Activated T-helper 2 cell treated with anti-CD3 and anti-CD28 coated beads, Interferon-gamma antibody, Interleukin-2, Interleukin-4, amounts not matched to agents 10 μg/mL and 5 μg/mL and 100 μg/mL, durations not matched to agents 14 hours and 24 hours and 36 hours (primary cell): ENCODE measurements at regions not wholly inside any gene's neighbourhood (a gene's known extent, or its start where the extent isn't known, plus 50 kb on each side); places are given as distances from the start of the nearest gene placed in this dataset.

Experiments
- DNase-seq: peaks from one replicate; pipeline ENCODE4 v3.0.0; 2021; ENCODE audit warnings: low spot score
- H3K27ac Mint-ChIP-seq: one replicate; pipeline ENCODE4 v1.8.0; 2021; ENCODE audit warnings: mixed read lengths
- H3K27me3 Mint-ChIP-seq: one replicate; pipeline ENCODE4 v1.8.0; 2021; ENCODE audit warnings: low read depth, mixed read lengths
- H3K36me3 Mint-ChIP-seq: one replicate; pipeline ENCODE4 v1.8.0; 2021; ENCODE audit warnings: low read depth, mixed read lengths
- H3K4me1 Mint-ChIP-seq: one replicate; pipeline ENCODE4 v1.8.0; 2021; ENCODE audit warnings: low read depth, mixed read lengths
- H3K4me3 Mint-ChIP-seq: one replicate; pipeline ENCODE4 v1.8.0; 2021; ENCODE audit warnings: low read depth, mild to moderate bottlenecking, moderate library complexity, mixed read lengths
- H3K9me3 Mint-ChIP-seq: one replicate; pipeline ENCODE4 v1.8.0; 2021; ENCODE audit warnings: mixed read lengths
- intact Hi-C: fragments of 100-400 bp; cut with micrococcal nuclease; formaldehyde crosslinking; loops from one replicate; pipeline ENCODE4 v1.15.1; 2023

- no peaks in the 10 kb centered on the region for H3K4me1 Mint-ChIP-seq
- H3K9me3 Mint-ChIP-seq = no peaks in the 10 kb centered on the region
- no peaks in the 10 kb centered on the region for H3K36me3 Mint-ChIP-seq
- no peak overlapping the region for H3K4me3 Mint-ChIP-seq
- intact Hi-C loops = loop anchor here (10.0 kb wide), 2 partner anchors 227 to 667 kb away; no protein-coding TSS in a partner anchor
- H3K27me3 Mint-ChIP-seq = peaks cover 9% of the 10 kb centered on the region
- no peak for DNase-seq
- H3K27ac Mint-ChIP-seq = no peak overlapping the region
These were observed 292.6 kb upstream of the DAB2 start for GRCh38 chr5:39717176-39717897.

GRCh38 chr5:39716532-39717028 lies 291.8 kb upstream of the DAB2 start:
- intact Hi-C loops = loop anchor here (1.0 to 10.0 kb wide), 3 partner anchors 228 to 972 kb away; no protein-coding TSS in a partner anchor
- peak; percentile 16 for DNase-seq
- no peaks in the 10 kb centered on the region for H3K9me3 Mint-ChIP-seq
- H3K36me3 Mint-ChIP-seq = no peaks in the 10 kb centered on the region
- H3K27me3 Mint-ChIP-seq = peaks cover 9% of the 10 kb centered on the region
- H3K4me3 Mint-ChIP-seq = no peak overlapping the region
- no peaks in the 10 kb centered on the region for H3K4me1 Mint-ChIP-seq
- H3K27ac Mint-ChIP-seq = no peak overlapping the region

- no peak for DNase-seq
- H3K4me1 Mint-ChIP-seq = no peaks in the 10 kb centered on the region
- no peak overlapping the region for H3K27ac Mint-ChIP-seq
- H3K27me3 Mint-ChIP-seq = peaks cover 10% of the 10 kb centered on the region
- H3K4me3 Mint-ChIP-seq = no peak overlapping the region
- no peaks in the 10 kb centered on the region for H3K9me3 Mint-ChIP-seq
- intact Hi-C loops = loop anchor here (1.0 to 10.0 kb wide), 6 partner anchors 137 to 1165 kb away; partner anchors contain the start of gene TTC33
- no peaks in the 10 kb centered on the region for H3K36me3 Mint-ChIP-seq
These were observed 289.4 kb upstream of the DAB2 start for GRCh38 chr5:39714036-39714698.

DNA sequence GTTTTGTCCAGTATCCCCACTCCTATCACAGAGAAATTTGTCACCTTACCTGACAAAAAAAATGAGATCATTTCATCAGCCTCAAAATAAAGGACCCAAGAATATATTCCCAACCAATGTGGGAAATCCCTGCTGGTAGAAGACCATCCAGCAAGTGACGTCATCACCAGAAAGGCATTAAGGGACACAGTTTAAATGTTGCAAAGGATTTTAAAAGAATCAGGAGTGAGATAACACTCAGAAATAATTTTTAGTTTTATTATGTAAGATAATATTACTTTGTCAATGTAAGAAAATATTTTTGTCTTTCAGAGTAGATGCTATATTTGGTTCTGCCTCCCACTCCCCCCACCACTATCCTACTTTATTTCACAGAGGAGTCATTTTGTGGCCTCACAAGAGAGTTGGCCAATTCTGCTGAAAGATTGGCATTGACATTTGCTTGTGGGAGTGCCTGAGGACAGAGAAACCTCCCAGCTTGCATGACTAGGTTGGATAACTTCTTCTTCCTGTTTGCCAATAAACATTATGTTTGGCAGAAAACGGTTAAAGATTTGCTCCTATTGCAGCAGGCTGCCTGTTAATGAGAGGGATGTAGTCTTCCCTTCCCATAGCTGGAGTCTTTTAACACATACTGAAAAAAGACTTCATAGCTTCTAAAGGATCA lies 288.6 kb upstream of the DAB2 start:
- Mint-ChIP-seq H3K4me1 (no peaks in the 10 kb centered on the region), H3K4me3 (no peak overlapping the region), H3K36me3 (no peaks in the 10 kb centered on the region), H3K27ac (no peak overlapping the region), H3K27me3 (peaks cover 12% of the 10 kb centered on the region), H3K9me3 (no peaks in the 10 kb centered on the region)
- intact Hi-C loops = loop anchor here (5.0 to 10.0 kb wide), 4 partner anchors 136 to 1044 kb away; partner anchors contain the start of gene TTC33
- no peak for DNase-seq

DNA sequence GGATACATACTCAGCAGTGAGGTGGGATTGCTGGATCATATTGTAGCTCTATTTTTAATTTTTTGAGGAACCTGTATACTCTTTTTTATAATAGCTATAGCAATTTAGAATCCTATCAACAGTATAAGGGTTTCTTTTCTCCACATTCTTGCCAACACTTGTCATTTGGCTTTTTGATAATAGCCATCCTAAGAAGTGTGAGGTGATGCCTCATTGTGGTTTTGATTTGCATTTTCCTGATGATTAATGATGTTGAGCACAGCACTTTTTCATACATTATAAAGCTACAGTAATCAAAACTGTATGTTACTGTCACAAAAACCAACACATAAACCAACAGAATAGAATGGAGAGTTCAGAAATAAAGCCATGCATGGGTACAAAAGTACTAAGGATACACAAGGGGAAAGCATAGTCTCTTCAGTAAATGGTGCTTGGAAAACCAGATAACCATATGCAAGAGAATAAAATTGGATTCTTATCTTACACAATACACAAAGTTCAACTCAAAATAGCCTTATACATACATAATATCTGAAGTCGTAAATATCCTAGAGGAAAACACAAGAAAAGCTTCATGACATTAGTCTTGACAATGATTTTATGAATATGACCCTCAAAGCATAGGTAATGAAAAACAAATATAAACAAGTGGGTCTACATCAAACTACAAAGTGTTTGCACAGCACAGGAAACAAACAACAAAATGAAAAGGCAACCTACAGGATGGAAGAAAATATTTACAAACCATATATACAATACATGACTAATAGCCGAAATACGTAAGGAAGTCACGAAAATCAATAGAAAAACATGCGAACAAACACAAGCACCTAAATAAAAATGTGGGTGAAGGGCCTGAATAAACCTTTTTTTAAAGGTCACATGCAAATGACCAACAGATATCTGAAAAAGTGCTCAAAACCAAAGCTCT lies 287.8 kb upstream of the DAB2 start:
- Mint-ChIP-seq H3K4me3 (no peak overlapping the region), H3K9me3 (no peaks in the 10 kb centered on the region), H3K36me3 (no peaks in the 10 kb centered on the region), H3K27me3 (peaks cover 9% of the 10 kb centered on the region), H3K4me1 (no peaks in the 10 kb centered on the region), H3K27ac (no peak overlapping the region)
- intact Hi-C loops = loop anchor here (5.0 to 10.0 kb wide), 4 partner anchors 135 to 1045 kb away; partner anchors contain the start of gene TTC33
- no peak for DNase-seq

DNA sequence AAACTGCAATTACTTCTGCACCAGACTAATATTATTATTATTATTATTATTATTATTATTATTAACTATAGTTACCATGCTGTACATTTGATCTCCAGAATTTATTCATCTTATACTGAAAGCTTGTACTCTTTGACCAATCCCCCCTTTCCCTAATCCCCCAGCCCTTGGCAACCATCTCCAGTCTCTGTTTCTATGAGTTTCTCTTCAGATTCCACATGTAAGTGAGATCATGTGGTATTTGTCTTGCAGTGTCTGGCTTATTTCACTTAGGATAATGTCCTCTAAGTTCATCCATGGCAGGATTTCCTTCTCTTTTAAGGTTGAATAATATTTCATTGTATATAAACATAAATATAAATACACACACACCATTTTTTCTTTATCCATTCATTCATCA lies 287.0 kb upstream of the DAB2 start:
- H3K27ac Mint-ChIP-seq = no peak overlapping the region
- H3K4me3 Mint-ChIP-seq = no peak overlapping the region
- no peak for DNase-seq
- peaks cover 9% of the 10 kb centered on the region for H3K27me3 Mint-ChIP-seq
- intact Hi-C loops = loop anchor here (5.0 to 10.0 kb wide), 4 partner anchors 135 to 1045 kb away; partner anchors contain the start of gene TTC33
- H3K9me3 Mint-ChIP-seq = no peaks in the 10 kb centered on the region
- H3K36me3 Mint-ChIP-seq = no peaks in the 10 kb centered on the region
- no peaks in the 10 kb centered on the region for H3K4me1 Mint-ChIP-seq

DNA sequence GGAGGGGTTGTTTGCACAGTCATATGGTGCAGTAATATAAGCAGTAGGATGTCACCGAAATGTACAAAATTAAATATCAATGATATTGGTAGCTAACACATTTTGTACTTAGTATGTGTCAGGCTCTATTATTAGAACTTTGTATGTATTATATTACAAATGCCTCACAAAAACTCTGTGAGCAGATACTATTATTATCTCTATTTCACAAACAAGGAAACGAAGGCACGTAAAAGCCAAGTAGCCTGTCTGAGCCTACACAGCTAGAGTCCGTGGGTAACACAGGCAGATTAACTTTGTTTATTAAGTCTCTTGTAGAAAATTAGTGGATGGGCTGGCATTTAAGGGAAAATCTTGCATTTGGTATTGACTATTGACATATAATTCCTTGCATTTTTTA lies 284.3 kb upstream of the DAB2 start:
- H3K27ac Mint-ChIP-seq = no peak overlapping the region
- H3K4me1 Mint-ChIP-seq = no peaks in the 10 kb centered on the region
- intact Hi-C loops = no loop called here
- H3K9me3 Mint-ChIP-seq = no peaks in the 10 kb centered on the region
- H3K4me3 Mint-ChIP-seq = no peak overlapping the region
- no peaks in the 10 kb centered on the region for H3K36me3 Mint-ChIP-seq
- H3K27me3 Mint-ChIP-seq = peaks cover 12% of the 10 kb centered on the region
- no peak for DNase-seq

- Mint-ChIP-seq H3K9me3 (no peaks in the 10 kb centered on the region), H3K4me1 (no peaks in the 10 kb centered on the region), H3K27ac (no peak overlapping the region), H3K36me3 (no peaks in the 10 kb centered on the region), H3K4me3 (no peak overlapping the region), H3K27me3 (peaks cover 3% of the 10 kb centered on the region)
- intact Hi-C loops = no loop called here
- no peak for DNase-seq
These were observed 278.1 kb upstream of the DAB2 start for GRCh38 chr5:39702928-39703327.

- intact Hi-C loops = no loop called here
- no peaks in the 10 kb centered on the region for H3K4me1 Mint-ChIP-seq
- no peak for DNase-seq
- no peaks in the 10 kb centered on the region for H3K36me3 Mint-ChIP-seq
- H3K4me3 Mint-ChIP-seq = no peak overlapping the region
- H3K9me3 Mint-ChIP-seq = no peaks in the 10 kb centered on the region
- H3K27me3 Mint-ChIP-seq = peaks cover 3% of the 10 kb centered on the region
- H3K27ac Mint-ChIP-seq = no peak overlapping the region
These were observed 275.7 kb upstream of the DAB2 start for GRCh38 chr5:39700523-39700922.

DNA sequence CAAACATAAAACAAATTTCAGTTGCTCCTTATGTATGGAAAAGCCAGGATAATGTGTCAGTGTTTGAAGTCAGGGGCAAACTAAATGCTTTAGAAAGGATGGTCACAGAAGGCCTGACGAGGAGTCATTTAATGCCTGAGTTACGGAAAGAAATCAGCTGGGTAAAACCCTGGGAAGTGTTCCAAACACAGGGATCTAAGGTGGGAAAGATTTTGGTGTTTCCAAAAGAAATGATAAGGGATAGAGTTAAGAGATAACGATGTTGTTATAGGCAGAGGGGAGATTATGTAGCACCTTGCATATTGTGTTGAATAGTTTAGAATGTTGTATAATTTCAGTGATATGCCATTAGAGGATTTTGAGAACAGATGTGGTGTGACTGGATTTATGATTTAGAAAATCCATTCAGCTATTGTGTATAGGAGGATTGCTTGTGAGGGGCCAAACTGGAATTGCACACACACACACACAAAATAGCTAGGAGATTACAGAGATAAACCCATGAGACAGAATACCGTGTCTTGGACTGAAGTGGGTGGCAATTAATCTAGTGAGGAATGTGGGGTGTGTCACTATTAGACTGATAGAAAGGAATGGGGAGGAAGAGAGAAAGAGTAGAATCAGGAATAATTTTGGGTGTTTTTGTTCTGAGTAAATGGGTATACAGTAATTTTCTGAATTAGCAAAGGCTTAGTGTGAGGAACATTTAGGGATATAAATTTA lies 274.2 kb upstream of the DAB2 start:
- intact Hi-C loops = no loop called here
- no peak overlapping the region for H3K4me3 Mint-ChIP-seq
- no peaks in the 10 kb centered on the region for H3K9me3 Mint-ChIP-seq
- no peak overlapping the region for H3K27ac Mint-ChIP-seq
- DNase-seq = no peak
- H3K36me3 Mint-ChIP-seq = no peaks in the 10 kb centered on the region
- peaks cover 8% of the 10 kb centered on the region for H3K27me3 Mint-ChIP-seq
- H3K4me1 Mint-ChIP-seq = no peaks in the 10 kb centered on the region

- Mint-ChIP-seq H3K27ac (no peak overlapping the region), H3K4me1 (no peaks in the 10 kb centered on the region), H3K9me3 (no peaks in the 10 kb centered on the region), H3K36me3 (no peaks in the 10 kb centered on the region), H3K27me3 (peaks cover 8% of the 10 kb centered on the region), H3K4me3 (no peak overlapping the region)
- intact Hi-C loops = no loop called here
- no peak for DNase-seq
These were observed 273.1 kb upstream of the DAB2 start for GRCh38 chr5:39697881-39698280.
